ENCODE measurements at regions not wholly inside any gene's neighbourhood (a gene's known extent, or its start where the extent isn't known, plus 50 kb on each side); places are given as distances from the start of the nearest gene placed in this dataset.
"Not testable (repeated sequence)": the region's sequence is repeated elsewhere in the genome, so short reads cannot be mapped to it uniquely, and the experiment has no call there.

DNA sequence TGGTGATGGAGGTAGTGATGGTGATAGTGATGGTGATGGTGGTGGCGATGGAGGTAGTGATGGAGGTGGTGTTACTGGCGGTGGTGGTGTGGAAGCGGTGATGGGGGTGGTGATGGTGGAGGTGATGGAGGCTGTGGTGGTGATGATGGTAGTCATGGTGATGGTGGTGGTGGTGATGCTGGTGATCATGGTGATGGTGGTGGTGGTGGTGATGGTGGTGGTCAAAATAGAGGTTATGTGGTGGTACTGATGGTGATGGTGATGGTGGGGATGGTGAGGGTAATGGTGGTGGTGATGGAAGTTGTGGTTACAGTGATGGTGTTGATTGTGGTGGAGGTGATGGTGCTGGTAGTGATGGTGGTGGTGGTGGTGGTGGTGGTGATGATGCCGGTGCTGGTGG is 199.2 kb downstream of the IGLL1 start:
- no peak overlapping the region for H3K4me3 ChIP-seq
- H3K27me3 ChIP-seq = no peaks in the 10 kb centered on the region
- WGBS, 2 donors = 95 to 96% methylated on average over 4 of the region's 4 CpGs
- TF ChIP-seq EP300 (IDR thresholded peaks at IDR 0.05) (no peak), POLR2A (IDR thresholded peaks at IDR 0.05) (no peak), POLR2AphosphoS5 (IDR thresholded peaks at IDR 0.05) (no peak)
- TF ChIP-seq, protein P1, sequence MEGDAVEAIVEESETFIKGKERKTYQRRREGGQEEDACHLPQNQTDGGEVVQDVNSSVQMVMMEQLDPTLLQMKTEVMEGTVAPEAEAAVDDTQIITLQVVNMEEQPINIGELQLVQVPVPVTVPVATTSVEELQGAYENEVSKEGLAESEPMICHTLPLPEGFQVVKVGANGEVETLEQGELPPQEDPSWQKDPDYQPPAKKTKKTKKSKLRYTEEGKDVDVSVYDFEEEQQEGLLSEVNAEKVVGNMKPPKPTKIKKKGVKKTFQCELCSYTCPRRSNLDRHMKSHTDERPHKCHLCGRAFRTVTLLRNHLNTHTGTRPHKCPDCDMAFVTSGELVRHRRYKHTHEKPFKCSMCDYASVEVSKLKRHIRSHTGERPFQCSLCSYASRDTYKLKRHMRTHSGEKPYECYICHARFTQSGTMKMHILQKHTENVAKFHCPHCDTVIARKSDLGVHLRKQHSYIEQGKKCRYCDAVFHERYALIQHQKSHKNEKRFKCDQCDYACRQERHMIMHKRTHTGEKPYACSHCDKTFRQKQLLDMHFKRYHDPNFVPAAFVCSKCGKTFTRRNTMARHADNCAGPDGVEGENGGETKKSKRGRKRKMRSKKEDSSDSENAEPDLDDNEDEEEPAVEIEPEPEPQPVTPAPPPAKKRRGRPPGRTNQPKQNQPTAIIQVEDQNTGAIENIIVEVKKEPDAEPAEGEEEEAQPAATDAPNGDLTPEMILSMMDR (IDR thresholded peaks at IDR 0.05) = no peak
- H3K27ac ChIP-seq = no peak overlapping the region
- no peaks in the 10 kb centered on the region for H3K36me3 ChIP-seq
- no peaks in the 10 kb centered on the region for H3K9me3 ChIP-seq
- intact Hi-C loops (cut with DNase I) = loop anchor here (10.0 kb wide), 1 partner anchor 426 kb away; no protein-coding TSS in a partner anchor
- no peak for DNase-seq
- H3K4me1 ChIP-seq = peaks cover 0 to 8% (median 0%) of the 10 kb centered on the region in 4 donors

GRCh38 chr22:23380230-23380573 is 199.9 kb downstream of the IGLL1 start:
- Histone ChIP-seq H3K9me3 (no peaks in the 10 kb centered on the region), H3K27me3 (no peaks in the 10 kb centered on the region), H3K27ac (no peak overlapping the region), H3K4me3 (no peak overlapping the region), H3K4me1 (peaks cover 0 to 8% (median 0%) of the 10 kb centered on the region in 4 donors), H3K36me3 (no peaks in the 10 kb centered on the region)
- intact Hi-C loops (cut with DNase I) = loop anchor here (10.0 kb wide), 1 partner anchor 425 kb away; no protein-coding TSS in a partner anchor
- no peak for TF ChIP-seq POLR2AphosphoS5 (IDR thresholded peaks at IDR 0.05)
- no peak for TF ChIP-seq POLR2A (IDR thresholded peaks at IDR 0.05)
- TF ChIP-seq EP300 (IDR thresholded peaks at IDR 0.05) = no peak
- TF ChIP-seq, protein P1 (IDR thresholded peaks at IDR 0.05) = no peak
- WGBS, 2 donors = 34 to 59% methylated on average over 5 of the region's 5 CpGs
- DNase-seq = no peak

DNA sequence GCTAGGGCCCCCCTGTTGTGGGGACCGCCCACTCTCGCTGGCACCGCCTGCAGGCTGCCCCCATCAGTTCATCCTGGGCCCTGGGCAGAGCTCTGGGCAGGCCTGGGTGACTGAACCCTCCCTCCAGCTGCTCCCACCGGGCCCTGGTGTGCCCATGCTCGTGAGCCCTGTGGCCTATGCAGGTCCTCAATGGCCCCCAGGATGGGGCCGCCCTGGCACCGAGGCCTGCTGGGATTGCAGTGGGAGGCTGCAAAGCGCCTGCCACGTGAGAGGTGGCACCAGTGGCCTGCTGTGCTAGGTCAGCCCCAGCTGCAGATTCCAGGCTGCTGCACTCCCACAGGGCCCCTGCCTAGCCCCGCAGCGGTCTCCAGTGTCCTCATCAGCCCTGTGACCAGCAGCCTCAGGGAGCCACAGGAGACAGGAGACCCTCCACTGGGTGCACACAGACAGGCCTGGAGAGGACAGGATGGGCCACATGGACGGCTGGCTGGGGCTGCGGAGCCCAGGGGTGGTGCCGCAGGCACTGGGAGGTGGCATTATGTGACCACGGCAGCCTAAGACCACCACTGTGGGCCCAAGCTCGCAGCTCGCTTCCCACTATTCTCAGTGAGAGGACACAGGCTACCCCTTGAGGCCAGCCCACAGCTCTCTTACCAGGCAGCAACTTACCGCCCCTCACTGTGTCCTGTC is 199.4 kb downstream of the BCR start:
- H3K4me3 ChIP-seq, H3K36me3 ChIP-seq, H3K27ac ChIP-seq, H3K9me3 ChIP-seq, DNase-seq, H3K4me1 ChIP-seq, H3K27me3 ChIP-seq: not testable (repeated sequence)
- intact Hi-C loops (cut with DNase I) = loop anchor here (10.0 kb wide), 1 partner anchor 425 kb away; no protein-coding TSS in a partner anchor
- WGBS, 2 donors = 94% methylated on average over 17 of the region's 18 CpGs

- TF ChIP-seq POLR2AphosphoS5 (IDR thresholded peaks at IDR 0.05) = no peak
- no peak for TF ChIP-seq POLR2A (IDR thresholded peaks at IDR 0.05)
- TF ChIP-seq EP300 (IDR thresholded peaks at IDR 0.05) = no peak
- TF ChIP-seq, protein P1 (IDR thresholded peaks at IDR 0.05) = no peak
- WGBS, 2 donors = 80 to 88% methylated on average over 6 of the region's 6 CpGs
- H3K4me3 ChIP-seq = no peak overlapping the region
- no peak for DNase-seq
- H3K27me3 ChIP-seq = no peaks in the 10 kb centered on the region
- H3K27ac ChIP-seq = no peak overlapping the region
- H3K36me3 ChIP-seq = no peaks in the 10 kb centered on the region
- intact Hi-C loops (cut with DNase I) = no loop called here
- H3K9me3 ChIP-seq = no peaks in the 10 kb centered on the region
- peaks cover 0 to 13% (median 0%) of the 10 kb centered on the region in 4 donors for H3K4me1 ChIP-seq
These were observed 197.5 kb downstream of the BCR start for GRCh38 chr22:23377767-23378166.

DNA sequence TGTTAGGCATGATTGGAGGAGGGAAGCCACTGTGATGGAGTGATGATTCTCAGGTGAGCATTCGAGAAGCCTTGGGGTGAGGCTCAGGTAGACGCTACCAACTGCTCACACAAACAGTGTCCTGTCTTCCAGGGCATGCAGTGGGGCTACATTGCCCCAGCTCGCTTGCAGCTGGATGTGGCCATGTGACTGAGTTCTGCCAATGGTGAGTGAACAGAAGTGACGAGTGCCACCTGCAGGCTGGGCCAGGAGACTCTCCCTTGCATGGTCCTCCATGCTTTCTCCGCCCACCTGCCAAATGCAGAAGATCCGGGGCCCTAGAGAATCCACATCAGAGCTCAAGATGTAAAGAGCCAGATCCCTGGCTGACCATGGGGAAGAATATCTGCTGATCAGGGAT is 195.9 kb downstream of the BCR start:
- H3K9me3 ChIP-seq = no peaks in the 10 kb centered on the region
- H3K4me3 ChIP-seq = no peak overlapping the region
- no peak for DNase-seq
- TF ChIP-seq EP300 (IDR thresholded peaks at IDR 0.05) = no peak
- TF ChIP-seq, protein P1 (IDR thresholded peaks at IDR 0.05) = peak in 1 of 4 experiments; percentile 22
- H3K36me3 ChIP-seq = no peaks in the 10 kb centered on the region
- H3K4me1 ChIP-seq = peaks cover 0 to 13% (median 0%) of the 10 kb centered on the region in 4 donors
- 31 to 65% methylated on average over 6 of the region's 6 CpGs for WGBS, 2 donors
- intact Hi-C loops (cut with DNase I) = no loop called here
- H3K27me3 ChIP-seq = peaks cover 0 to 5% (median 0%) of the 10 kb centered on the region in 3 donors
- no peak overlapping the region for H3K27ac ChIP-seq

Measured in sigmoid colon (tissue), 6 donors.